ENCODE measurements at regions not wholly inside any gene's neighbourhood (a gene's known extent, or its start where the extent isn't known, plus 50 kb on each side); places are given as distances from the start of the nearest gene placed in this dataset.

- Histone ChIP-seq H3K4me1 (ENCODE audit: control insufficient read depth in 2 of 2, insufficient read depth in 2 of 2, low read length in 2 of 2) (no peaks in the 10 kb centered on the region), H2AFZ (ENCODE audit: insufficient read depth, low read depth, low read length, poor library complexity, severe bottlenecking) (no peak overlapping the region), H3K27me3 (replicated peaks in 1 of 4; ENCODE audit: control extremely low read depth in 1 of 4, control insufficient read depth in 3 of 4, insufficient read depth in 4 of 4, low read length in 3 of 4) (no peaks in the 10 kb centered on the region), H3K27ac (ENCODE audit: low read length in 2 of 2) (no peak overlapping the region), H3K9ac (ENCODE audit: low read length) (no peak overlapping the region), H3K4me3 (ENCODE audit: control extremely low read depth in 1 of 5, extremely low read depth in 1 of 5, insufficient read depth in 1 of 5, low read depth in 2 of 5, low read length in 4 of 5) (no peak overlapping the region), H3K36me3 (replicated peaks in 1 of 2; ENCODE audit: control extremely low read depth in 1 of 2, control insufficient read depth in 1 of 2, extremely low read depth in 1 of 2, insufficient read depth in 2 of 2, low read length in 1 of 2) (no peaks in the 10 kb centered on the region), H3K4me2 (replicated peaks; ENCODE audit: low read depth, low read length, poor library complexity, severe bottlenecking) (no peak overlapping the region), H3K79me2 (ENCODE audit: control insufficient read depth, insufficient read depth, low read length) (no peaks in the 10 kb centered on the region), H3K9me3 (ENCODE audit: control extremely low read depth in 1 of 3, control insufficient read depth in 2 of 3, insufficient read depth in 1 of 3, low read length in 2 of 3) (peaks cover 0 to 26% (median 0%) of the 10 kb centered on the region in 3 donors), H4K20me1 (ENCODE audit: control insufficient read depth, insufficient read depth, low read length, poor library complexity, severe bottlenecking) (no peaks in the 10 kb centered on the region)
- Mint-ChIP-seq H3K27ac (no peak overlapping the region), H3K4me1 (no peaks in the 10 kb centered on the region), H3K27me3 (peaks cover 3% of the 10 kb centered on the region), H3K9me3 (ENCODE audit: insufficient read depth) (no peaks in the 10 kb centered on the region), H3K4me3 (no peak overlapping the region)
- ATAC-seq (ENCODE audit: low read depth) = no peak
- intact Hi-C loops (cut with micrococcal nuclease) = no loop called here
- TF ChIP-seq EZH2 (IDR thresholded peaks at IDR 0.05; ENCODE audit: borderline replicate concordance, insufficient read depth, low read depth, low read length, poor library complexity, severe bottlenecking) = no peak
- TF ChIP-seq, protein P1, sequence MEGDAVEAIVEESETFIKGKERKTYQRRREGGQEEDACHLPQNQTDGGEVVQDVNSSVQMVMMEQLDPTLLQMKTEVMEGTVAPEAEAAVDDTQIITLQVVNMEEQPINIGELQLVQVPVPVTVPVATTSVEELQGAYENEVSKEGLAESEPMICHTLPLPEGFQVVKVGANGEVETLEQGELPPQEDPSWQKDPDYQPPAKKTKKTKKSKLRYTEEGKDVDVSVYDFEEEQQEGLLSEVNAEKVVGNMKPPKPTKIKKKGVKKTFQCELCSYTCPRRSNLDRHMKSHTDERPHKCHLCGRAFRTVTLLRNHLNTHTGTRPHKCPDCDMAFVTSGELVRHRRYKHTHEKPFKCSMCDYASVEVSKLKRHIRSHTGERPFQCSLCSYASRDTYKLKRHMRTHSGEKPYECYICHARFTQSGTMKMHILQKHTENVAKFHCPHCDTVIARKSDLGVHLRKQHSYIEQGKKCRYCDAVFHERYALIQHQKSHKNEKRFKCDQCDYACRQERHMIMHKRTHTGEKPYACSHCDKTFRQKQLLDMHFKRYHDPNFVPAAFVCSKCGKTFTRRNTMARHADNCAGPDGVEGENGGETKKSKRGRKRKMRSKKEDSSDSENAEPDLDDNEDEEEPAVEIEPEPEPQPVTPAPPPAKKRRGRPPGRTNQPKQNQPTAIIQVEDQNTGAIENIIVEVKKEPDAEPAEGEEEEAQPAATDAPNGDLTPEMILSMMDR (IDR thresholded peaks at IDR 0.05) = no peak
- 88% methylated on average over 6 of the region's 8 CpGs for whole genome bisulfite sequencing (ENCODE audit: insufficient coverage)
- CTCF ChIA-PET = no interaction called here
- POLR2A ChIA-PET = no interaction called here
- no peak for DNase-seq
Measured at GRCh38 chr22:49188091-49188490, 639.6 kb downstream of the BRD1 start.

GRCh38 chr22:49186762-49187161 is 640.9 kb downstream of the BRD1 start:
- 88% methylated on average over 10 of the region's 12 CpGs for WGBS (ENCODE audit: insufficient coverage)
- Histone ChIP-seq H3K4me3 (ENCODE audit: control extremely low read depth in 1 of 5, extremely low read depth in 1 of 5, insufficient read depth in 1 of 5, low read depth in 2 of 5, low read length in 4 of 5) (no peak overlapping the region), H3K27me3 (replicated peaks in 1 of 4; ENCODE audit: control extremely low read depth in 1 of 4, control insufficient read depth in 3 of 4, insufficient read depth in 4 of 4, low read length in 3 of 4) (no peaks in the 10 kb centered on the region), H3K4me1 (ENCODE audit: control insufficient read depth in 2 of 2, insufficient read depth in 2 of 2, low read length in 2 of 2) (no peaks in the 10 kb centered on the region), H3K9ac (ENCODE audit: low read length) (no peak overlapping the region), H4K20me1 (ENCODE audit: control insufficient read depth, insufficient read depth, low read length, poor library complexity, severe bottlenecking) (no peaks in the 10 kb centered on the region), H3K4me2 (replicated peaks; ENCODE audit: low read depth, low read length, poor library complexity, severe bottlenecking) (no peak overlapping the region), H3K79me2 (ENCODE audit: control insufficient read depth, insufficient read depth, low read length) (no peaks in the 10 kb centered on the region), H2AFZ (ENCODE audit: insufficient read depth, low read depth, low read length, poor library complexity, severe bottlenecking) (no peak overlapping the region), H3K9me3 (ENCODE audit: control extremely low read depth in 1 of 3, control insufficient read depth in 2 of 3, insufficient read depth in 1 of 3, low read length in 2 of 3) (peaks cover 0 to 35% (median 0%) of the 10 kb centered on the region in 3 donors), H3K27ac (ENCODE audit: low read length in 2 of 2) (no peak overlapping the region), H3K36me3 (replicated peaks in 1 of 2; ENCODE audit: control extremely low read depth in 1 of 2, control insufficient read depth in 1 of 2, extremely low read depth in 1 of 2, insufficient read depth in 2 of 2, low read length in 1 of 2) (no peaks in the 10 kb centered on the region)
- no peaks in the 10 kb centered on the region for H3K4me1 Mint-ChIP-seq
- POLR2A ChIA-PET = no interaction called here
- ATAC-seq (ENCODE audit: low read depth) (no peak), DNase-seq (no peak)
- H3K4me3 Mint-ChIP-seq = no peak overlapping the region
- TF ChIP-seq, protein P1 (IDR thresholded peaks at IDR 0.05) = no peak
- no peak for TF ChIP-seq EZH2 (IDR thresholded peaks at IDR 0.05; ENCODE audit: borderline replicate concordance, insufficient read depth, low read depth, low read length, poor library complexity, severe bottlenecking)
- no peaks in the 10 kb centered on the region for H3K9me3 Mint-ChIP-seq (ENCODE audit: insufficient read depth)
- H3K27ac Mint-ChIP-seq = no peak overlapping the region
- CTCF ChIA-PET = no interaction called here
- peaks cover 7% of the 10 kb centered on the region for H3K27me3 Mint-ChIP-seq
- intact Hi-C loops (cut with micrococcal nuclease) = no loop called here
